ENCODE measurements at regions not wholly inside any gene's neighbourhood (a gene's known extent, or its start where the extent isn't known, plus 50 kb on each side); places are given as distances from the start of the nearest gene placed in this dataset.

- TF ChIP-seq CTCF (IDR thresholded peaks at IDR 0.05 in 2 of 3, conservative IDR thresholded peaks at IDR 0.05 in 1 of 3; ENCODE audit: control insufficient read depth in 2 of 3, extremely low read depth in 1 of 3, insufficient read depth in 1 of 3, low read depth in 3 of 3, low read length in 3 of 3) (no peak), KLF5 (IDR thresholded peaks at IDR 0.05; ENCODE audit: partially characterized antibody) (no peak), POLR2A (IDR thresholded peaks at IDR 0.05; ENCODE audit: low read depth, low read length) (no peak), CEBPB (IDR thresholded peaks at IDR 0.05; ENCODE audit: borderline replicate concordance in 1 of 2, low read depth in 2 of 2, low read length in 2 of 2) (no peak), ETV6 (conservative IDR thresholded peaks at IDR 0.05 in 1 of 2, IDR thresholded peaks at IDR 0.05 in 1 of 2; ENCODE audit: borderline replicate concordance in 1 of 2, low read depth in 1 of 2) (no peak), NR2F1 (conservative IDR thresholded peaks at IDR 0.05) (no peak), POLR2AphosphoS5 (IDR thresholded peaks at IDR 0.05; ENCODE audit: low read length) (no peak), TARDBP (IDR thresholded peaks at IDR 0.05; ENCODE audit: borderline replicate concordance) (no peak), BACH1 (IDR thresholded peaks at IDR 0.05; ENCODE audit: borderline replicate concordance) (no peak), EGR1 (IDR thresholded peaks at IDR 0.05; ENCODE audit: borderline replicate concordance in 1 of 2, low read depth in 2 of 2, low read length in 2 of 2) (no peak), BCL11A (IDR thresholded peaks at IDR 0.05; ENCODE audit: low read depth, low read length) (no peak), GATAD2B (conservative IDR thresholded peaks at IDR 0.05; ENCODE audit: low read depth) (no peak)
- TF ChIP-seq, protein P1, sequence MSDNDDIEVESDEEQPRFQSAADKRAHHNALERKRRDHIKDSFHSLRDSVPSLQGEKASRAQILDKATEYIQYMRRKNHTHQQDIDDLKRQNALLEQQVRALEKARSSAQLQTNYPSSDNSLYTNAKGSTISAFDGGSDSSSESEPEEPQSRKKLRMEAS (IDR thresholded peaks at IDR 0.05; ENCODE audit: low read depth, low read length), result no peak
Observed at GRCh38 chr3:107987036-107987939, 103.5 kb downstream of the CD47 start.

Measured in GM12878 (cell line).